HEK293 (cell line): ENCODE measurements at regions not wholly inside any gene's neighbourhood (a gene's known extent, or its start where the extent isn't known, plus 50 kb on each side); places are given as distances from the start of the nearest gene placed in this dataset.

Source experiments
- CTCF ChIA-PET: fragments of 350-600 bp; formaldehyde crosslinking; extraction: SDS; loops from one replicate; lab custom pipeline; 2021; ENCODE audit warnings: antibody characterized with exemption; lab: Yijun Ruan, JAX
- POLR2A ChIA-PET: fragments of 300-600 bp; formaldehyde crosslinking; extraction: SDS; loops from one replicate; lab custom pipeline; 2020; ENCODE audit warnings: antibody characterized with exemption, inconsistent platforms; lab: Yijun Ruan, JAX
- H3K27ac ChIP-seq: fragments of 200-500 bp; sonication (Bioruptor generic); 2 replicates; pipeline ENCODE4 v1.5.1; 2014; ENCODE audit warnings: low read depth, low read length, control low read depth, inconsistent platforms; ENCODE audit errors: extremely low read depth
- H3K36me3 ChIP-seq, 2 experiments: fragments of 200-500 bp in 1 of 2; sonication (Bioruptor generic) in 1 of 2; 1 replicate in 1 of 2; 2 replicates in 1 of 2; pipeline ENCODE4 v1.5.1; 2014 to 2017; ENCODE audit warnings: inconsistent platforms in 2 of 2, low read length in 2 of 2; ENCODE audit not compliant: control insufficient read depth in 2 of 2, insufficient read depth in 1 of 2
- H3K4me1 ChIP-seq: fragments of 200-500 bp; sonication (Bioruptor generic); 2 replicates; pipeline ENCODE4 v1.5.1; 2014; ENCODE audit warnings: mild to moderate bottlenecking, low read length, inconsistent platforms; ENCODE audit not compliant: control insufficient read depth, insufficient read depth
- H3K4me3 ChIP-seq: 2 replicates; pipeline ENCODE4 v1.5.1; 2011; ENCODE audit warnings: low read depth, mild to moderate bottlenecking, control low read depth, low read length, moderate library complexity
- H3K9me3 ChIP-seq: fragments of 200-500 bp; sonication (Bioruptor generic); 2 replicates; pipeline ENCODE4 v1.5.1; 2014; ENCODE audit warnings: low read depth, low read length, inconsistent platforms; ENCODE audit not compliant: control insufficient read depth, insufficient read depth
- BCL6B ChIP-seq: fragments of 450-650 bp; formaldehyde crosslinking; IDR thresholded peaks from 2 replicates; pipeline ENCODE4 v1.5.1; 2017; ENCODE audit warnings: missing biosample characterization, missing genetic modification characterization
- EGR2 ChIP-seq: fragments of 450-650 bp; formaldehyde crosslinking; IDR thresholded peaks from 2 replicates; pipeline ENCODE4 v1.5.1; 2016; ENCODE audit warnings: low read depth, missing biosample characterization, missing genetic modification characterization
- GLI2 ChIP-seq: fragments of 450-650 bp; formaldehyde crosslinking; IDR thresholded peaks from 2 replicates; pipeline ENCODE4; 2017; ENCODE audit warnings: missing biosample characterization, missing genetic modification characterization, low read depth, borderline replicate concordance
- REPIN1 ChIP-seq: fragments of 450-650 bp; formaldehyde crosslinking; IDR thresholded peaks from 2 replicates; pipeline ENCODE4 v1.5.1; 2017; ENCODE audit warnings: missing biosample characterization, missing genetic modification characterization, low read depth
- WT1 ChIP-seq: fragments of 450-650 bp; formaldehyde crosslinking; IDR thresholded peaks from 2 replicates; pipeline ENCODE4 v1.5.1; 2016; ENCODE audit warnings: missing biosample characterization, missing genetic modification characterization
- ZBTB11 ChIP-seq: fragments of 450-650 bp; formaldehyde crosslinking; conservative IDR thresholded peaks from 2 replicates; pipeline ENCODE4 v1.5.1; 2016; ENCODE audit warnings: low read depth, missing biosample characterization, missing genetic modification characterization
- ZNF121 ChIP-seq: fragments of 450-650 bp; formaldehyde crosslinking; IDR thresholded peaks from 2 replicates; pipeline ENCODE4 v1.5.1; 2016; ENCODE audit warnings: missing biosample characterization, missing genetic modification characterization
- ZNF132 ChIP-seq: fragments of 450-650 bp; formaldehyde crosslinking; IDR thresholded peaks from 2 replicates; pipeline ENCODE4 v1.5.1; 2017; ENCODE audit warnings: missing biosample characterization, missing genetic modification characterization, borderline replicate concordance
- ZNF175 ChIP-seq: fragments of 450-650 bp; formaldehyde crosslinking; IDR thresholded peaks from 2 replicates; pipeline ENCODE4 v1.5.1; 2016; ENCODE audit warnings: missing biosample characterization, missing genetic modification characterization
- ZNF184 ChIP-seq: fragments of 450-650 bp; IDR thresholded peaks from 2 replicates; pipeline ENCODE4 v1.5.1; 2018; ENCODE audit warnings: missing biosample characterization, mild to moderate bottlenecking, missing genetic modification characterization
- ZNF354C ChIP-seq: fragments of 450-650 bp; formaldehyde crosslinking; IDR thresholded peaks from 2 replicates; pipeline ENCODE4 v1.5.1; 2016; ENCODE audit warnings: missing biosample characterization, missing genetic modification characterization, low read depth, borderline replicate concordance
- ZNF488 ChIP-seq: fragments of 450-650 bp; formaldehyde crosslinking; IDR thresholded peaks from 2 replicates; pipeline ENCODE4 v1.5.1; 2016; ENCODE audit warnings: missing biosample characterization, missing genetic modification characterization
- ZNF558 ChIP-seq: fragments of 450-650 bp; formaldehyde crosslinking; IDR thresholded peaks from 2 replicates; pipeline ENCODE4 v1.5.1; 2016; ENCODE audit warnings: missing biosample characterization, missing genetic modification characterization
- ZNF580 ChIP-seq: fragments of 450-650 bp; formaldehyde crosslinking; IDR thresholded peaks from 2 replicates; pipeline ENCODE4 v1.5.1; 2016; ENCODE audit warnings: missing biosample characterization, missing genetic modification characterization
- ZNF623 ChIP-seq: fragments of 450-650 bp; formaldehyde crosslinking; IDR thresholded peaks from 2 replicates; pipeline ENCODE4 v1.5.1; 2016; ENCODE audit warnings: missing biosample characterization, missing genetic modification characterization
- ZNF624 ChIP-seq: fragments of 450-650 bp; formaldehyde crosslinking; IDR thresholded peaks from 2 replicates; pipeline ENCODE4 v1.5.1; 2017; ENCODE audit warnings: missing biosample characterization, missing genetic modification characterization
- ZNF704 ChIP-seq: fragments of 450-650 bp; formaldehyde crosslinking; IDR thresholded peaks from 2 replicates; pipeline ENCODE4 v1.5.1; 2016; ENCODE audit warnings: missing biosample characterization, missing genetic modification characterization

GRCh38 chr7:122944682-122945303 is 50.7 kb downstream of the TAS2R16 start:
- ChIA-PET CTCF (no interaction called here), POLR2A (no interaction called here)

GRCh38 chr7:122942765-122943164 is 52.7 kb downstream of the TAS2R16 start:
- H3K4me1 ChIP-seq: no peaks in the 10 kb centered on the region
- no peaks in the 10 kb centered on the region for H3K9me3 ChIP-seq
- no peak overlapping the region for H3K27ac ChIP-seq
- no peak for TF ChIP-seq ZBTB11
- H3K36me3 ChIP-seq: no peaks in the 10 kb centered on the region
- ChIA-PET POLR2A (no interaction called here), CTCF (interaction anchor here (0.7 kb wide), 1 partner anchor 28 kb away, joined by 3 read pairs; no protein-coding TSS in a partner anchor)
- H3K4me3 ChIP-seq: no peak overlapping the region

More at GRCh38 chr7:122944682-122945303, 50.7 kb downstream of the TAS2R16 start:
- TF ChIP-seq EGR2 (tag by site-specific recombination): no peak
- no peak for TF ChIP-seq ZNF623 (tag by site-specific recombination)
- TF ChIP-seq WT1: no peak
- no peak for TF ChIP-seq ZNF184
- no peak for TF ChIP-seq ZNF580 (tag by site-specific recombination)
- no peak for TF ChIP-seq ZNF558 (tag by site-specific recombination)
- TF ChIP-seq BCL6B: no peak
- no peak for TF ChIP-seq ZNF175 (tag by site-specific recombination)
- no peak for TF ChIP-seq ZNF704
- TF ChIP-seq GLI2 (tag by site-specific recombination): no peak
- no peak for TF ChIP-seq ZNF624 (tag by site-specific recombination)
- no peak for TF ChIP-seq ZNF121 (tag by site-specific recombination)
- no peak for TF ChIP-seq REPIN1 (tag by site-specific recombination)
- TF ChIP-seq ZNF132: no peak
- no peak for TF ChIP-seq ZNF488 (tag by site-specific recombination)
- TF ChIP-seq ZNF354C (tag by site-specific recombination): no peak
- Histone ChIP-seq H3K9me3 (no peaks in the 10 kb centered on the region), H3K4me1 (no peaks in the 10 kb centered on the region), H3K4me3 (no peak overlapping the region), H3K36me3 (no peaks in the 10 kb centered on the region), H3K27ac (no peak overlapping the region)
